CD4-positive, alpha-beta T cell treated with Interleukin-6 for 4 hours (primary cell): ENCODE measurements at regions not wholly inside any gene's neighbourhood (a gene's known extent, or its start where the extent isn't known, plus 50 kb on each side); places are given as distances from the start of the nearest gene placed in this dataset.

ENCODE experiments used
- DNase-seq: peaks from one replicate; pipeline ENCODE4 v3.0.0-alpha.2; 2020; ENCODE audit warnings: mixed read lengths

DNA sequence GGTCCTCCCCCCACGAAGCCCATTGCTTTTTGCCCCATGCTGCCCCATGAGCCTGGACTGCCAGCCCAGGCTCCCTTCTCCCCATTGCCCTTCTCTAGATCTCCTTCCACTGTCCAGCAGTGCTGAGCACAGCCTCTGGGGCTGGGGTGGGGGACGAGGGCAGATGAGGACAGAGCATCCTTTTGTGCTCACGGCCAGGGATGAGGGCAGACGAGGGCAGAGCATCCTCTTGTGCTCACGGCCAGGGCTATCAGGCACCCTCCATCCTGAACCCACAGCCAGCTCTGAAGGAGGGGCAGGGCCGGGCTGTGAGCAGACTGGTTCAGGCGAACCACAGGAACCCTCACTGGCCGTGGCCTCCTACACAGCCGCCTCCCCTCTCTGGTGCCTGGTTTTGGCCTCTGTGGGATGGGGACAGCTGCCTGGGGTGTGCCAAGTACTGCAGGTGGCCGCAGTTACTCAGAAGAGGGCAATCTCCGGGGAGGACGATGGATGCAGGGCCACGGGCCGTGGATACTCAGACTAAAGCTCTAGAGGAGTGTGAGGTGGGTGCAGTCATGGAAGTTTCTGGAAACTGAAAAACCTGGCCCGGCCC lies 1258.8 kb downstream of the BRD1 start:
- no peak for DNase-seq

DNA sequence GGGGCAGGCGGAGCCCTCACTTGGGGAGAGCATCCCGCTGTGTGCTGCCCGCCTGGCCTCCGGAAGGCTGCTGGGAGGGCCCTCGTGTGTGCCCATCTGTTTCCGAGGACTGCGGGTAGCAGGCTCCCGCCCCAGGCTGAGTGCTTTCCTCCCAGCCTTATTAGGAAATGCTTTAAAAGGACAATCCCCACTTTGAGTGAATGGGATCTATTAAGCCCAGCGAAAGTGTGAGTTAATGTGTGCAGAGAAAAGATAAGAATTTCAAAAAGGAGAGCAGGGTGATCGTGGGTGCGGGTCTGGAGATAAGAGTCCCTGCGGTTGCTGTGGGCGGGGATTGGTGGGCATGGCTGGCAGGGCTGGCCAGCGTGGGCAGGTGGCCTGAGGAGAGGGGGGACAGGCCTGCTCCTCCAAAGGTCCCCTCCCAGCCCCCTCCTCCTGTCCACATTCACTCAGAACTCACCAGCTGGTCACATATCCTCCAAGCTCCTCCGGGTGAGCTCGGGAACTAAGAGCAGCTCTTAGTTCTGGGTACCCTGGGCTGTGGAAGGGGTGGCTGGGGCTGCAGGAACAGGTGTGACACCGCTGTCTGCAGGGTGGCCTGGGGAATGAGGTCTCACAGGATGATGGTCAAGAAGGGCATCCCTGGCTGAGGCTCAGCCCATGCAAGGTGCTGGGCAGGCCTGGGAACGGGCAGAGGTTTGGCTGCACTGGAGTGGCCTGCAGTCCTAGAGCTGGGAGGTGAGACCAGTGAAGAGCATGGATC lies 1260.3 kb downstream of the BRD1 start:
- no peak for DNase-seq

DNA sequence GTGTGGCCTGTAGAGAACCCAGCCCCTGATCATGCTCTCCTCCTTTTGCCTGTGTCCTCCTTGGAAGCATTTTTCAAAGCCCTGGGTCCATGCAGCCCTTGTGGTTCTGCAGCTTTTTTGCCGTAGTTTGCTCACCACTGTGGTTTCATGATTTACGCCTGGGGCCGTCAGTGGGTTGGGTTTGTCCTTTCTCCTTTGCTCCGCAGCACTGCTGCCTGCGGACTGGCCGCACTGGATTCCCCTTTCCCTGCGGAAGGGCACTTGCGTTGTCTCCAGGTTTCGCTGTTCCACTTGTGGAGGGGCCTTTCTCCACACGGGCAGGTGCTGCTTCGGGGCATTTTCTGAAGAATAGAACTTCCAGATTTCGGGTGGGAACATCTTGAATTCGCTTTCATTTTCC lies 1260.9 kb downstream of the BRD1 start:
- DNase-seq = no peak

DNA sequence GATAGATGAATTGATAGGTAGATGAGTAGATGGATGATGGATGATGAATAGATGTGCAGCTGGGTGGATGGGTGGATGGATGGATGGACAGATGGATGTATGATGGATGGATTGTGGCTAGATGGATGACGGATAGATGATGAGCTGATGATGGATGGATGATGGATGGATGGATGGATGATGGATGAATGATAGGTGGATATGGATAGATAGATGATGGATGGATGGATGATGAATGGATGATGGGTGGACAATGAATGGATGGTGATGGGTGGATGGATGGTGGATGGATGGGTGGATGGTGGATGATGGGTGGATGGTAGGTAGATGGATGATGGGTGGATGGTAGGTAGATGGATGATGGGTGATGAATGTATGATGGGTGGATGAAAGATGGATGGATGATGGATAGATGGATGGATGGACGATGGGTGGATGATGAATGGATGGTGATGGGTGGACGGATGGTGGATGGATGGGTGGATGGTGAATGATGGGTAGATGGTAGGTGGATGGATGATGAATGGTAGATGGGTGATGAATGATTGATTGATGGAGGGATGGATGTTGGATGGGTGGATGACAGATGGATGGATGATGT lies 1261.7 kb downstream of the BRD1 start:
- no peak for DNase-seq

DNA sequence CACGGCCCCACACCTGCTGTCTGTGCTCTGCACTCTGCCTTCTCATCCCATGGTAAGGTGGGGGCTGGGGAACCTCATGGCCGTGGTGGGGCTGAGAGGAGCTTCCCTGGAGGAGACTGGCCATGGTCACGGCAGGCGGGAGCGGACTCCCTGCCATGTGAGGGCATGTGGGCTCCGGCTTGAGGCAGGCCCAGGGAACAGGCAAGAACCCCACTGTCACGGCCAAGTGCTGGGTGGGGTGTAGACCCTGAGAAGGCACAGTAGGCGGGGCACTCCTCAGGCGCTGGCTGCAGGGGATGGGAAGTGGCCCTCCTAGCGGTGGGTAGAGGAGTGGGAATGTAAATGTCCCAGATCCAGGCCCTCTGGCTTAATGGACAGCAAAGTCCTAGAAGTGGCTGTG lies 1262.7 kb downstream of the BRD1 start:
- DNase-seq = no peak

DNA sequence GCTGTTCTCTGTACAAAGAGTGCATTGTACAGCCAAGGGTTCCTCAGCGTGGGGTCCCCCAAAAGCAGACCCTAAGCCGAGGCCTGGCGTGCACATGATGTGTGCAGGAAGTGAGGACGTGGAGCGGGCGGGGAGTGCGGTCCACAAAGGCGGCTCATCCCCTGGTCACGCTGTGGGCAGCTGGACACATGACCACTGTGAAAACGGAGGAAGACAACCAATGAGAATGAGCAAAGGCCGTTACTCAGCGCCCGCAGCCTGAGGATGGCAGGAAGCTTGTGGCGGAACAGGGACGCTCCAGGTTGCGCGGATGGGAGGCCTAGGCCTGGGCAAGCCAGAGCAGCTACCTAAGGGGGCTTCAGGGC lies 1263.7 kb downstream of the BRD1 start:
- DNase-seq = no peak

DNA sequence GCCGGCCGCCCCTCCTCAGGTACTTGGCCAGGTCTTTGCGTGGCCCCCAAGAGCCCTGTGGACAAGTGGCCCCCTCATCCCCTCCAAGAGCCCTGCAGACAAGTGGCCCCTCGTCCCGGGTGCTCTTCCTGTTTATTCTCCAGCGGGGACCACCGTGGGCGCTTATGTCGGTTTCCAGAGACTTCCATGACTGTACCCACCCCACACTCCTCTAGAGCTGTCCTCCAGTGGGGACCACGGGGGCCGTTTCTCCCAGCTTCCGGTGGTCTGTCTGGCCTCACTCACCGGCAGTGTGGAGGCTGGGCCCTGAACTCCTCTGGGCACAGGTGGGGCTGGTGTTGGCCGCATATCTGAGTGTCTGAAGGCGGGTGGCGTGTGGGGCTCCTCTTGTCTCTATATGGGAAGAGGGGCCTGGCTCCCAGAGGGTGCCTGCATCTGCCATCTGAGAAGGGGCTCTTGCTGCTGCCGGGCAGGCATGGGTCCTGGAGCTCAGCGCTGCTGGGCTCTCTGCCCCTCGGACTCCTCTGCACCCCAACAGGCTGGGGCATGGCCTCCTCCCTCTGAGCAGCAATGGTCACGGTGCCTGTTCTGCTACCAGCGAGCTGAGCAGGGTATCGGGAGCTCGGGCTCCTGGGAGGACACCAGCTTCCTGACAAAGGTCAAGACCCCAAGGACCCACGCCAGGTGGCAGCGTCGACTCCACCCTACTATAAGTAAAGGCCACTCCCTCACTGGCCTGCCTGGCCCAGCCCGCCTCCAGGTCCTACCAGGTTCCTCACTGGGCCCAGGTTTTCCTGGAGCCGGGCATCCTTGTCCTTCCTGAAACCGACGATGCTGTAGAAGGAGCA lies 1264.3 kb downstream of the BRD1 start:
- no peak for DNase-seq

DNA sequence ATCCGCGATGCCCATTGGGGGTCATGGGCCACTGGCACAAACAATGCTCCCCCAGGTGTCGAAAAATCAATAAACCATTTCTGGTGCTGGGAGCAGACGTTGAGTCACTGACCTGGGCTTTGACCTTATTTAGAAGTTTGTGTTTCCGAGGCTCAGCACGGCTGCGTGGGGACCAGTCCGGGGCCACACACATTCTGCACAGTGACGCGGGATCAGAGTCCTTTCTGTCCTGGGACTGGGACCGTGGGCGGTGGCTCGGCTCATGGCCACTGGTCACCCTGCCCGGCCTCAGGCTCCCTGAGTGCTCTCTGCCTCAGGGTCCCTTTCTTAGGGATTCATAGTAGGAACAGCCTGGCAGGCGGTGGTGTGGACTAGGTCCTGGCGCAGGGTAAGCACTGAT lies 1266.0 kb downstream of the BRD1 start:
- no peak for DNase-seq

DNA sequence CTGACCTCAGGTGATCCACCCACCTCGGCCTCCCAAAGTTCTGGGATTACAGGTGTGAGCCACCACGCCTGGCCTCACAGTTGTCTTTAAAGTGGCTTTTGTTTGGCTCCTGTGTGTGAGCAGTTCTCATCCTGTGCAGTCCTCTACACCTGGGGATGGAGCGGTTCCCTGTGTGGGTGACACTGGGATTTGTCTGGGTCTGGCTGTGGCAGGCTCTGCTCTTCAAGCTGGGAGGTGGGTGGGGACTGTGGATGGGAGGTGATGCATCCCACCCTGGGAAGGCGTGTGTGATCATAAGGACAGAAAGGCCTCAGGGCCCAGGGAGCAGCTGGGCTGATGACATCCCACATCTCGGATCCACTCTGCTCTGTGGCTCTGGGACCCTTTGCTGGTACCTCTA lies 1266.8 kb downstream of the BRD1 start:
- no peak for DNase-seq

DNA sequence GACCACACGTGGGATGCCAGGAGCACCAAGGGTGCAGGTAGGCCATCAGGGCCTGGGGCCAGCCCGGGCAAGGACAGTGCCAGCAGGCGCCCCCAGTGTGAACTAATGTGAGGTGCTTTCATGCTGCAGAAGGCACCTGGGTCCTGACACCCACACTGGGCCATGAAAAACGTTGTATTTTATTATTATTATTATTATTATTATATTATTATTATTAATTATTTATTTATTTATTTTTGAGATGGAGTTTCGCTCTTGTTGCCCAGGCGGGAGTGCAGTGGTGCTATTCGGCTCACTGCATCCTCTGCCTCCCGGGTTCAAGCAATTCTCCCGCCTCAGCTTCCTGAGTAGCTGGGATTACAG lies 1267.3 kb downstream of the BRD1 start:
- no peak for DNase-seq

DNA sequence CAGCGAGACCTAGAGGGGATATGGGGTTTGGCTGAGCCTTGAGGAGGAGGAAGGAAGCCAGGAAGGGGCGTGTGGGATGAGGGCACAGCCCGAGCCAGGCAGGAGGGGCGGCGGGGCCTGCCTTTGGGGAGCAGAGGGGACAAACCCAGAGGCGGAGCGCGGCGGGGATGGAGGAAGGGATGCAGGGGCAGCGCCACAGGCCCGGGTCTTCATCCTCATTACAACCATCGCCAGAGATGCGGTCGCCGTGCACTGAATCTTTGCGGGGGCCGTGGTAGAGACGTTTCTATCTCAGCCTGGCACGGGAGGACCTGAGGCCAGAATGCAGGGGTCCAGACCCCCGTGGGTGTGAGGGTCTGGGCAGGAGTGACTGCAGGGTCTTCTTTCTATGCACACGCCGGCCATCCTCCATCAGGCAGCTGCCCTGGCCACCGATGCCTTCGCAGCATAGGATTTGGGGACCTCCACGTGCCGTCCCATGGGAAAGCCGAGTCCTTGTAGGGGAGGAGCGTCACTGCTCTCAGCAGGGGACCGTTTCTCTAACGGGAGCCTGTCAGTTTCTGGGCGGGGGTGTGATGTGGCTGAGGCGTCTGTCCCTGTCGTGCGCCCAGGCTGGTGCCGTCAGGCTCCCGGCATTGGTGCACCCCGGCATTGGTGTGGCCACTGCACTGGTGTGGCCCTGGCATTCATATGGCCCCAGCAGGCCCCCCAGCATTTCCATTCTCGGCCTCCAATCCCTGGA lies 1267.9 kb downstream of the BRD1 start:
- DNase-seq = no peak

DNA sequence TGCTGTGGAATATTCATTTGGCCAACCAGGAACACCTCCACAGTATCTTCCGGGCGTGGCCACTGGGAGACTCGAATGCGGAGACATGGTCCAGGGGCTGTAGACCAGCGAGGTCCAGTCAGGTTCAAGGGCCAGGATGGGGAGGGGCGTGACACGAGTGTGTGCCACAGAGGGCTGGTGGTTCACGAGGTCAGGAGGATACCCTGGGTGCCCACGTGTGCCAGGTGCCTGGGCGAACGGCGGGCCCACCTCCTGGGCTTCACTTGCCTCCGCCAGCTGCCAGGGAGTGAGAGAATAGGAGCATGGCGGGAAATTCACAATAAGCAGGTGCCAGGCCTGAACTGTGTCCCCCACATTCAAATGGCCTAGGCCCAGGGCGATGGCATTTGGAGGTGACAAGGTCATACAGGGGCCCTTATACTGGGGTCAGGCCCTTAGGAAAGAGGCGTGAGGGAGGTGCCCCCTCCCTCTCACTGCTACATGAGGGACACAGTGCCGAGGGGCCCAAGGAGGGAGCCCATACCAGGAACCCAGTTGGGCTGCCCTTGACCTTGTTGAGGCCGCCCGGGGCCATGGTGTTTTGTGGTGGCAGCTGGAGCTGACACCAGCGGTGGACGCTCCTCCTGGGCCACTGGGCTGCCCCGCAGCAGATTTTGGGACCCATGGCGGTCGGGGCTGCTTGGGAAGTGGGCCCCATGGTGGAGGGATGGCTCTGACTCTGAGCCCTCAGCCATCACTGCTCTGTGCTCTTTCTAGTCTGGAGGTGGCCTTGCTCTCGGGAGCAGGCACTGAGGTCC lies 1268.9 kb downstream of the BRD1 start:
- no peak for DNase-seq

DNA sequence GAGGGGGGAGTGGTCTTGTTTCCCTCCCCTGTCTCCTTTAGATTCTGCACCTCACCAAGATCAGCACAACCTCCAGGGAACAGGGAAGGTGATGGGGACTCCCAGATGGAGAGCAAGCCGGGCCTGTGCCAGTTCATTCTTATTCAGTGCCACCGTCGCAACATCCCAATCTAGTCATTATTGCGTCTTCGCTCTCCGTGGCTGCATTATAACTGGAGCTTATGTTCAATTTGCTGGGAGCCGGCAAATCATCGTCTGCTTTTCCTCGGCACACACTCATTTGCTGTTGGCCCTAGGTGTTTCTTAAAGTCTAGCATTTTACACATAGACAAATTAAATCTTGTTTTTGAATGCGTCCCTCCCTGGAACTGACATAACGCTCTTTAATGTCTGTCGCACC lies 1269.7 kb downstream of the BRD1 start:
- DNase-seq = no peak

DNA sequence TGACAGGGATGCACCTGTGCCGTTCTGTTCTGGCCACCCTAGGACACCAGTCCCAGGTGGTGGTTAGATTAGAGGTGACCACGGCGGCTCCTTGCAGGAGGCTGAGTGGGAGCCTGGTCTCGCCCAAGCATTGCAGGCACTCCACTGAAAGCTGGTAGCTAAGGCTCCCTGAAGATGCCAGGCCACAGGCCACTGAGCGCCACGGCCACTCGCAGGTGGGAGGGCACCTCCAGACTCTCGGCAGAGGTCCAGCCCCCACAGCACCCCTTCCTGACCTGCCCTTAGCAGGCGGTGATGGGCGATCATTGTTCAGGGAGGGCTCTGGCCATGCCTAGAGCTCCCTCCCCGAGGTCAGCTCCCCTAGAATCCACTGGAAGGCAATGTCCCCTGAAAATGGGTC lies 1270.2 kb downstream of the BRD1 start:
- DNase-seq = no peak

DNA sequence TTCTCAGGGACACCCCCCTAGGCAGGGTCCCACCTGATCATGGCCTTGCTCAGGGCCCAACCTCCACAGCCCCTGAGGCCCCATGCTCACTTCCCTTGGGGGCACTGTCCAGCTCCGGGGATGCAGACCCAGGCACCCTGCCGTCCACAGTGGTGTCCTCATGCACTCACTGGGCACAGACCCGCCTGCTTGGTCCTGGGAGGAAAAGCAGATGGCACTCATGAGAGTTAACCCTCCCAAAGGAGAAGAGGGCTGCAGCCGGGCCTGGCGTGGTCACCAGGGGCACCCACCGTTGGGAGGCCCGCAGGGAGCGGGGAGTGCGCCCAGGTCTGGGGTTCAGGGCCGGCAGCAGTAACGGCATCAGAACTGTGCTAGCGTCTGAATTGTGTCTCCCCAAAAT lies 1270.9 kb downstream of the BRD1 start:
- no peak for DNase-seq

DNA sequence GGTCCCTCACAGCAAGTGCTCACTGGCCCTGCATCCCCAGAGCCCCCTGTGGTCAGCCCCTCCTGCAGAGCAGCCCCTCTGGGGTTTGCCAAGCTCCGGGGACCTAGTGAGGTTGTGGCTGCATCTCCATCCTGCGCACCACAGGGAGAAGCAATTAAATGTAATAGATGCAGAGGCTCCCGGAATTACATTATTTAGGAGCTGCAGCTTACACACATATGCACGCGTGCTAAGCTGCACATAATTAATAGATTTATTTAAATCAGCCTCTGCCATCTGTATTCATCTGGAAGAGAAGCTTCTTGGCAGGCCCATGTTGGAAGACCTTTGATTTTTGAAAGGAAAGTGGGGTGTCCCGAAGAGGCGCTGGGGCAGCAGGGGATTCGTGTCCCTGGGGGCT lies 1271.5 kb downstream of the BRD1 start:
- DNase-seq = no peak

DNA sequence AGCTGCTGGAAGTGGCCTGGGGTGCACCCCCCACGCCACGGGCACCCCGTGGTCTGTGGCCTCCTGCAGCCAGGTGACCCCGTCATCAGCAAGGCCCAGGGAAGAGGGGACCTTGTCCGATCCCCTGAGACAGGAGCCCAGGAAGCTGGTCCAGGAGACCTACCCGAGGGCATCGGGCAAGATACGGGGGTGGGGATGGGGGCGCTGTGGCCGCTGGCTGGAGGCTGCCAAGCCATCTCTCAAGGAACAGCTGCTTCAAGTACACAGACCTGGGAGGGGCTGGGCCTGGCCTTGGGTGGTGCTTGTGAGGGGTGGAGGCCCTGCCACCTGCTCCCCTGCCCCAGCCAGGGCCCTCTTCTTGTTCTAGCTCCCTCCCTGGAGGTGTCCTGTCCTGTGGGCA lies 1272.1 kb downstream of the BRD1 start:
- DNase-seq = no peak

DNA sequence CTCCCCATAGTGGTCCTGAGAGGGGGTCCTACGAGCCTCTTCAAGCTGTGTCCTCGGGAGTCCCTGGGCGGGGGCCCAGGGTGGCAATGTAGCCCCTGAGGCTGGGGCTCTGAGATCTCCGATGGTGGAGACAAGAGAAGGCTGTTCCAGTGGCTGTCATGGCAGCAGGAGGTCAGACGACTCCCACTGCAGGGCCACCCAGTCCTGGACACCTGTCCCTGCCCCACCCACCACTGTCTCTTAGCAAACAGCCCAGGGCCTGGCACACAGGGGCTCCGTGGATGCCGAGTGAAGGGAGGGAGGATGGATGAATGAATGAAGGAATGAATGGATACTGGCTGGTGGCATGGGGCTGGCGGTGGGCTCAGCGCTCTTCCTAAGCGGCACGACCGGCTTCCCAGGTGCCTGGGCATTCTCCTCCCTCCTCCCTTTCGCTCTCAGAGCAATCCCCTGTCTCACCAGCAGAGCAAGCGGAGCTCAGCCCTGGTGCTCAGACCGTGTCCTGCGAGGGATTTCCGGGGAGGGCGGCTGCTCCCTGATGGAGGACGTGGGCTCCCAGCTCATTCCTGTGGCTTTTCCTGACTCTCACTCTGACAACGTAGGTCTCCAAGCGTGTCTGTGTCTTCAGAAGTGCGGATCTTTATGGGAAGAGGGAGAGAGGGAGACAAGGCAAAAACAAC lies 1272.6 kb downstream of the BRD1 start:
- no peak for DNase-seq

DNA sequence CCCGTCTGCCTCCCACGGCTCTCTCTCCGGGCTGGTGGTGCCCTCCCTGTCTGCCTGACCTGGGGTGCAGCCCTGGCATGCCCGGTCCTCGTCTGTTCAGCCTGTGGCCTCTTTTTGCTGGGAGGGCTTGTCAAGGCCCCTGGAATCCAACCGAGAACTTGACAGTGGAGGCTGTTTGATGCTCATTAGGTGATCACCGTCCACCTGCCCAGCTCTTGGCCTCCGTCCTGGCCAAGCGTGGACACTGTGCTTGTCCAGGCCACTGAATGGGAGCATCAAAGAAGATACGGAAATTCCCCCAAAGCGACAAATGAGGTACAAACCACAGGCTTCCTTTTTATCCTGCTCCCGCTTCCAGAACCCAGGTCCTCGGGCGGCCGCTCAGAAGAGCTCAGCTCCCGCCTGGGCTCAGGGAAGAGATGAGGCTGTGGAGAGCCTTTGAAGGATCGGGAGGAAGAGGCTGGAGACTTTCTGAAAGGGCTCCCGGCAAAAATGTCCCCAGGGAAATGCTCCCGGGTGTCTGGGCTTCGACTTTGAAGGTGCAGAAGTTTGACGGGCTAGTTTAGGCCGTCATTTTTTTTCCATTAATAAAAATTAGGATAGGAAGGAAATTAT lies 1273.9 kb downstream of the BRD1 start:
- no peak for DNase-seq

DNA sequence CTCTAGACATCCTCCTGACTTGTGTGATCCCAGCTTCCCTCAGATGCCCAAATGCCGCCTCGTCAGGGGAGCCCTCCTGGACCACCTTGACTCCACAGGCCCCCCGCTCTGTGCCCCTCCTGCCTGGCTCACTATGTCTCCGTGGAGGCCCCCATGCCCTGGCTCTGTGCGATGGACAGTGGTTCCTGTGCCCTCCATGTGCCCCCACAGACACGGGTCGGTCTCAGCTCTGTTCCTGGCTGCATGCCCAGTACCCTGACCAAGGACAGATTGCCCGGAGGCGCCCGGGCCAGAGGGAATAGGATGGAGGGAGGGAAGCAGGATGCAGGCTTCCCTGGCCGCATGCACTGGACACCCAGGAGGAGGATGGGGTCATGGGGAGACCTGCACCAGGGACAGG lies 1274.6 kb downstream of the BRD1 start:
- DNase-seq = no peak

DNA sequence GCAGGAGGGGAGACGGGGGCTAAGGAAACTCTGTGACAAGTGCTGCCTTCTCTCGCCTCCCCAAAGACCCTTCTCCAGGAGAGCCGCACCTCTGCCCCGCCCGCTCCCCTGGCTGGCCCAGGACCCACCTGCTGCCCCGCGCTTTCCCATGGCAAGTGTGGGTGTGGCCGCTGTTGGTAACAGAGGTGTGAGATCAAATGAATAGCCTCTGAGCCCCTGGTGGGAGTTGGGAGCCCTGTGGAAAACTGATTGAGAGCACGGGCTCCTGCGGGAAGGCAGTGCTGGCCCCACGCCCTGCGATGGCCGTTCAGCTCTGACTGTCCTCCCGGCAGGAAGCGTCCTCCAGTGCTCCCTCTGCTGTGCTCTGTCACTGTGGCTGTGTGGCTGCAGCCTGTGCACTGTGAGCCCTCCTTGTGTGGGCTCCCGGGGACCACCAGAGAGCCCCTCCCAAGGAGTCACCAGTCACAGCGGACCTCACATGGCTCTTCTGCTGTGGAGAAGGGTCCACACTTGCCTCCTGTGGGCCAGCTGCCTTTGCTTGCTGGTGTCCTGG lies 1275.9 kb downstream of the BRD1 start:
- no peak for DNase-seq
